WTC11 (cell line): ENCODE measurements at regions not wholly inside any gene's neighbourhood (a gene's known extent, or its start where the extent isn't known, plus 50 kb on each side); places are given as distances from the start of the nearest gene placed in this dataset.

Experiments
- ATAC-seq: fragments of 200-7000 bp; cut with Tn5 transposase; 2 replicates; pipeline ENCODE4 v1.10.0; 2021; ENCODE audit warnings: mild to moderate bottlenecking, moderate library complexity
- CTCF ChIA-PET: fragments of 300-600 bp; sonication (Branson Sonifier 250); formaldehyde crosslinking; loops from one replicate; lab custom pipeline; 2021; ENCODE audit warnings: antibody characterized with exemption; lab: Charles Lee
- POLR2A ChIA-PET: fragments of 350-600 bp; sonication (Branson Sonifier 250); formaldehyde crosslinking; loops from one replicate; lab custom pipeline; 2021; ENCODE audit warnings: antibody characterized with exemption; lab: Charles Lee
- DNase-seq: peaks from one replicate; pipeline ENCODE4 v3.0.0; 2021; ENCODE audit warnings: low spot score
- H3K27ac Mint-ChIP-seq: 2 replicates; pipeline ENCODE4 v1.8.0; 2021; ENCODE audit warnings: mixed read lengths
- H3K27me3 Mint-ChIP-seq: 2 replicates; pipeline ENCODE4 v1.8.0; 2021; ENCODE audit warnings: low read depth, mild to moderate bottlenecking, moderate library complexity, mixed read lengths
- H3K36me3 Mint-ChIP-seq: 2 replicates; pipeline ENCODE4 v1.8.0; 2021; ENCODE audit warnings: mixed read lengths
- H3K4me1 Mint-ChIP-seq: 2 replicates; pipeline ENCODE4 v1.8.0; 2022; ENCODE audit warnings: mixed read lengths
- H3K4me3 Mint-ChIP-seq: 2 replicates; pipeline ENCODE4 v1.8.0; 2021; ENCODE audit warnings: mild to moderate bottlenecking, moderate library complexity, mixed read lengths
- H3K9me3 Mint-ChIP-seq: 2 replicates; pipeline ENCODE4 v1.8.0; 2021; ENCODE audit warnings: mixed read lengths
- AFF4 ChIP-seq: sonication (generic); formaldehyde crosslinking; IDR thresholded peaks from 2 replicates; pipeline ENCODE4 v1.8.1; 2023; ENCODE audit warnings: mild to moderate bottlenecking, missing genetic modification reagents, borderline replicate concordance
- ATF1 ChIP-seq: sonication (generic); formaldehyde crosslinking; IDR thresholded peaks from 2 replicates; pipeline ENCODE4 v1.8.1; 2023; ENCODE audit warnings: mild to moderate bottlenecking, moderate library complexity, missing genetic modification reagents
- ATF3 ChIP-seq: sonication (generic); formaldehyde crosslinking; conservative IDR thresholded peaks from 2 replicates; pipeline ENCODE4 v1.8.1; 2022; ENCODE audit warnings: mild to moderate bottlenecking, missing genetic modification reagents
- GRHL2 ChIP-seq: fragments of 250-450 bp; sonication (Bioruptor Pico); IDR thresholded peaks from 2 replicates; pipeline ENCODE4 v1.8.0; 2022; ENCODE audit warnings: mild to moderate bottlenecking, moderate library complexity; ENCODE audit not compliant: insufficient replicate concordance, severe bottlenecking
- GTF2I ChIP-seq: fragments of 250-450 bp; sonication (Bioruptor Pico); conservative IDR thresholded peaks from 2 replicates; pipeline ENCODE4 v1.4.0; 2021; ENCODE audit warnings: mild to moderate bottlenecking
- HMGA2 ChIP-seq: fragments of 250-450 bp; sonication (Bioruptor Pico); IDR thresholded peaks from 2 replicates; pipeline ENCODE4 v1.4.0; 2021; ENCODE audit warnings: mild to moderate bottlenecking, moderate library complexity
- IRF1 ChIP-seq: sonication (generic); formaldehyde crosslinking; IDR thresholded peaks from 2 replicates; pipeline ENCODE4 v1.8.0; 2023; ENCODE audit warnings: missing genetic modification reagents
- KAT7 ChIP-seq: sonication (generic); formaldehyde crosslinking; IDR thresholded peaks from 2 replicates; pipeline ENCODE4 v1.8.1; 2023; ENCODE audit warnings: missing genetic modification reagents, mild to moderate bottlenecking, borderline replicate concordance
- MAX ChIP-seq: sonication (generic); formaldehyde crosslinking; IDR thresholded peaks from 2 replicates; pipeline ENCODE4 v1.8.0; 2022; ENCODE audit warnings: mild to moderate bottlenecking, missing genetic modification reagents
- MXD4 ChIP-seq: fragments of 250-450 bp; sonication (Bioruptor Pico); IDR thresholded peaks from 2 replicates; pipeline ENCODE4 v1.8.0; 2021; ENCODE audit warnings: mild to moderate bottlenecking, moderate library complexity, borderline replicate concordance
- MYBL2 ChIP-seq: sonication (generic); formaldehyde crosslinking; IDR thresholded peaks from 2 replicates; pipeline ENCODE4 v1.8.1; 2023; ENCODE audit warnings: mild to moderate bottlenecking, moderate library complexity, missing genetic modification reagents
- NR3C1 ChIP-seq: sonication (generic); formaldehyde crosslinking; conservative IDR thresholded peaks from 2 replicates; pipeline ENCODE4 v1.8.1; 2023; ENCODE audit warnings: low read depth, mild to moderate bottlenecking, missing genetic modification reagents
- PRDM15 ChIP-seq: sonication (generic); formaldehyde crosslinking; IDR thresholded peaks from 2 replicates; pipeline ENCODE4 v1.8.0; 2022; ENCODE audit warnings: missing genetic modification reagents
- PREB ChIP-seq: sonication (generic); formaldehyde crosslinking; IDR thresholded peaks from 2 replicates; pipeline ENCODE4 v1.8.1; 2022; ENCODE audit warnings: mild to moderate bottlenecking, missing genetic modification reagents, moderate library complexity, borderline replicate concordance
- RELA ChIP-seq: sonication (generic); formaldehyde crosslinking; IDR thresholded peaks from 2 replicates; pipeline ENCODE4 v1.8.1; 2022; ENCODE audit warnings: missing genetic modification reagents, mild to moderate bottlenecking, borderline replicate concordance
- SMAD4 ChIP-seq: sonication (generic); formaldehyde crosslinking; IDR thresholded peaks from 2 replicates; pipeline ENCODE4 v1.8.0; 2022; ENCODE audit warnings: mild to moderate bottlenecking, missing genetic modification reagents
- SP1 ChIP-seq: sonication (generic); formaldehyde crosslinking; conservative IDR thresholded peaks from 2 replicates; pipeline ENCODE4 v1.8.1; 2022; ENCODE audit warnings: missing genetic modification reagents
- ZBTB21 ChIP-seq: sonication (generic); formaldehyde crosslinking; IDR thresholded peaks from 2 replicates; pipeline ENCODE4 v1.8.1; 2023; ENCODE audit warnings: mild to moderate bottlenecking, missing genetic modification reagents, borderline replicate concordance
- ZBTB43 ChIP-seq: sonication (generic); formaldehyde crosslinking; IDR thresholded peaks from 2 replicates; pipeline ENCODE4 v1.8.1; 2023; ENCODE audit warnings: mild to moderate bottlenecking, missing genetic modification reagents
- ZNF263 ChIP-seq: sonication (generic); formaldehyde crosslinking; IDR thresholded peaks from 2 replicates; pipeline ENCODE4 v1.8.1; 2022; ENCODE audit warnings: low read depth, mild to moderate bottlenecking, moderate library complexity, missing genetic modification reagents
- ZNF532 ChIP-seq: fragments of 250-450 bp; sonication (Bioruptor Pico); IDR thresholded peaks from 2 replicates; pipeline ENCODE4 v1.9.0; 2021; ENCODE audit warnings: mild to moderate bottlenecking, borderline replicate concordance

GRCh38 chr20:4613184-4613583, 73.1 kb upstream of the PRNP start:
- H3K36me3 Mint-ChIP-seq, result no peaks in the 10 kb centered on the region
- no peak overlapping the region for H3K4me3 Mint-ChIP-seq
- TF ChIP-seq RELA (CRISPR knock-in tag) (no peak), ZNF532 (no peak), PRDM15 (no peak), ZBTB21 (no peak), SMAD4 (CRISPR knock-in tag) (no peak), SP1 (CRISPR knock-in tag) (no peak), GTF2I (no peak), HMGA2 (CRISPR knock-in tag) (no peak), AFF4 (CRISPR knock-in tag) (no peak)
- H3K27ac Mint-ChIP-seq, result no peak overlapping the region
- ChIA-PET POLR2A (no interaction called here), CTCF (interaction anchor here (0.5 to 1.9 kb wide), 29 partner anchors 10 to 370 kb away, joined by 3 to 55 read pairs (median 4); partner anchors contain the start of gene PRND)
- no peaks in the 10 kb centered on the region for H3K27me3 Mint-ChIP-seq
- ATAC-seq (no peak), DNase-seq (no peak)
- peaks cover 9% of the 10 kb centered on the region for H3K4me1 Mint-ChIP-seq
- no peaks in the 10 kb centered on the region for H3K9me3 Mint-ChIP-seq

- peaks cover 9% of the 10 kb centered on the region for H3K4me1 Mint-ChIP-seq
- no peak overlapping the region for H3K4me3 Mint-ChIP-seq
- no peaks in the 10 kb centered on the region for H3K27me3 Mint-ChIP-seq
- POLR2A ChIA-PET, result no interaction called here
- H3K27ac Mint-ChIP-seq, result no peak overlapping the region
- CTCF ChIA-PET, result no interaction called here
- no peak for DNase-seq
- H3K9me3 Mint-ChIP-seq, result no peaks in the 10 kb centered on the region
- H3K36me3 Mint-ChIP-seq, result no peaks in the 10 kb centered on the region
- ATAC-seq, result no peak
- TF ChIP-seq IRF1 (no peak), MXD4 (CRISPR knock-in tag) (no peak), PREB (CRISPR knock-in tag) (no peak), NR3C1 (CRISPR knock-in tag) (no peak), GRHL2 (no peak), MYBL2 (CRISPR knock-in tag) (no peak), ATF3 (CRISPR knock-in tag) (no peak), MAX (CRISPR knock-in tag) (no peak), KAT7 (no peak), ATF1 (CRISPR knock-in tag) (no peak), ZNF263 (no peak), ZBTB43 (no peak)
These were observed 75.4 kb upstream of the PRNP start for GRCh38 chr20:4610871-4611270.
